Dendritic cell treated with granulocyte-macrophage colony-stimulating factor and Interleukin-4, amounts not matched to agents 40 ng/mL and 50 ng/mL, for 4 days (primary cell): ENCODE measurements at regions not wholly inside any gene's neighbourhood (a gene's known extent, or its start where the extent isn't known, plus 50 kb on each side); places are given as distances from the start of the nearest gene placed in this dataset.
"Not testable (repeated sequence)": the region's sequence is repeated elsewhere in the genome, so short reads cannot be mapped to it uniquely, and the experiment has no call there.

Experiments used
- H3K27ac Mint-ChIP-seq: one replicate; pipeline ENCODE4 v1.8.0; 2022; ENCODE audit warnings: mild to moderate bottlenecking, mixed read lengths
- H3K27me3 Mint-ChIP-seq: one replicate; pipeline ENCODE4 v1.8.0; 2022; ENCODE audit warnings: mild to moderate bottlenecking, mixed read lengths
- H3K36me3 Mint-ChIP-seq: one replicate; pipeline ENCODE4 v1.8.0; 2022; ENCODE audit warnings: low read depth, mixed read lengths
- H3K4me1 Mint-ChIP-seq: one replicate; pipeline ENCODE4 v1.8.0; 2022; ENCODE audit warnings: low read depth, mixed read lengths
- H3K4me3 Mint-ChIP-seq: one replicate; pipeline ENCODE4 v1.8.0; 2022; ENCODE audit warnings: mild to moderate bottlenecking, moderate library complexity, mixed read lengths
- H3K9me3 Mint-ChIP-seq: one replicate; pipeline ENCODE4 v1.8.0; 2022; ENCODE audit warnings: mixed read lengths
- intact Hi-C: fragments of 100-400 bp; cut with micrococcal nuclease; formaldehyde crosslinking; loops from one replicate; pipeline ENCODE4 v1.15.0; 2022

- Mint-ChIP-seq H3K9me3 (peaks cover 18% of the 10 kb centered on the region), H3K4me1 (no peaks in the 10 kb centered on the region), H3K4me3 (no peak overlapping the region), H3K36me3 (no peaks in the 10 kb centered on the region), H3K27ac (no peak overlapping the region), H3K27me3 (no peaks in the 10 kb centered on the region)
- intact Hi-C loops: no loop called here
Observed at GRCh38 chr2:66202586-66202985, 232.3 kb upstream of the MEIS1 start.

- H3K9me3 Mint-ChIP-seq: peaks cover 14% of the 10 kb centered on the region
- no peak overlapping the region for H3K4me3 Mint-ChIP-seq
- H3K4me1 Mint-ChIP-seq: no peaks in the 10 kb centered on the region
- intact Hi-C loops: no loop called here
- no peaks in the 10 kb centered on the region for H3K36me3 Mint-ChIP-seq
- H3K27me3 Mint-ChIP-seq: no peaks in the 10 kb centered on the region
- no peak overlapping the region for H3K27ac Mint-ChIP-seq
Observed at GRCh38 chr2:66201242-66201641, 233.7 kb upstream of the MEIS1 start.

GRCh38 chr2:66198873-66199272 is 236.1 kb upstream of the MEIS1 start:
- H3K36me3 Mint-ChIP-seq: no peaks in the 10 kb centered on the region
- intact Hi-C loops: no loop called here
- H3K27ac Mint-ChIP-seq: no peak overlapping the region
- no peak overlapping the region for H3K4me3 Mint-ChIP-seq
- H3K9me3 Mint-ChIP-seq: peaks cover 9% of the 10 kb centered on the region
- H3K27me3 Mint-ChIP-seq: no peaks in the 10 kb centered on the region
- no peaks in the 10 kb centered on the region for H3K4me1 Mint-ChIP-seq

- Mint-ChIP-seq H3K27me3 (no peaks in the 10 kb centered on the region), H3K9me3 (no peaks in the 10 kb centered on the region), H3K27ac (no peak overlapping the region), H3K36me3 (no peaks in the 10 kb centered on the region), H3K4me3 (no peak overlapping the region), H3K4me1 (no peaks in the 10 kb centered on the region)
- intact Hi-C loops: no loop called here
Observed at GRCh38 chr2:66192888-66193287, 242.0 kb upstream of the MEIS1 start.

GRCh38 chr2:66191311-66191710 is 243.6 kb upstream of the MEIS1 start:
- Mint-ChIP-seq H3K36me3 (no peaks in the 10 kb centered on the region), H3K27me3 (no peaks in the 10 kb centered on the region), H3K4me1 (no peaks in the 10 kb centered on the region), H3K9me3 (no peaks in the 10 kb centered on the region), H3K27ac (no peak overlapping the region), H3K4me3 (no peak overlapping the region)
- intact Hi-C loops: no loop called here

GRCh38 chr2:66189553-66189952 is 245.4 kb upstream of the MEIS1 start:
- Mint-ChIP-seq H3K27me3 (no peaks in the 10 kb centered on the region), H3K4me3 (no peak overlapping the region), H3K4me1 (no peaks in the 10 kb centered on the region), H3K36me3 (no peaks in the 10 kb centered on the region), H3K27ac (no peak overlapping the region), H3K9me3 (no peaks in the 10 kb centered on the region)
- intact Hi-C loops: no loop called here

GRCh38 chr2:66186537-66186936 is 248.4 kb upstream of the MEIS1 start:
- Mint-ChIP-seq H3K9me3 (no peaks in the 10 kb centered on the region), H3K4me3 (no peak overlapping the region), H3K27ac (no peak overlapping the region), H3K4me1 (no peaks in the 10 kb centered on the region), H3K36me3 (no peaks in the 10 kb centered on the region), H3K27me3 (no peaks in the 10 kb centered on the region)
- intact Hi-C loops: no loop called here

GRCh38 chr2:66185497-66186054 is 249.3 kb upstream of the MEIS1 start:
- no peaks in the 10 kb centered on the region for H3K27me3 Mint-ChIP-seq
- no peaks in the 10 kb centered on the region for H3K36me3 Mint-ChIP-seq
- no peak overlapping the region for H3K27ac Mint-ChIP-seq
- no peaks in the 10 kb centered on the region for H3K9me3 Mint-ChIP-seq
- no peaks in the 10 kb centered on the region for H3K4me1 Mint-ChIP-seq
- intact Hi-C loops: no loop called here
- H3K4me3 Mint-ChIP-seq: no peak overlapping the region

GRCh38 chr2:66177128-66177796 is 257.7 kb upstream of the MEIS1 start:
- H3K4me1 Mint-ChIP-seq, H3K27ac Mint-ChIP-seq, H3K36me3 Mint-ChIP-seq, H3K4me3 Mint-ChIP-seq, H3K27me3 Mint-ChIP-seq, intact Hi-C loops: not testable (repeated sequence)
- peaks cover 17% of the 10 kb centered on the region for H3K9me3 Mint-ChIP-seq

- Mint-ChIP-seq H3K27me3 (no peaks in the 10 kb centered on the region), H3K36me3 (no peaks in the 10 kb centered on the region), H3K27ac (no peak overlapping the region), H3K4me3 (no peak overlapping the region), H3K4me1 (no peaks in the 10 kb centered on the region), H3K9me3 (peaks cover 17% of the 10 kb centered on the region)
- intact Hi-C loops: no loop called here
Observed at GRCh38 chr2:66174491-66174890, 260.4 kb upstream of the MEIS1 start.

- H3K27me3 Mint-ChIP-seq: no peaks in the 10 kb centered on the region
Observed at GRCh38 chr2:66173645-66174044, 261.3 kb upstream of the MEIS1 start.

GRCh38 chr2:66171530-66171929 is 263.4 kb upstream of the MEIS1 start:
- H3K27me3 Mint-ChIP-seq: no peaks in the 10 kb centered on the region
- no peak overlapping the region for H3K4me3 Mint-ChIP-seq
- H3K9me3 Mint-ChIP-seq: no peaks in the 10 kb centered on the region
- H3K27ac Mint-ChIP-seq: no peak overlapping the region
- intact Hi-C loops: no loop called here
- H3K36me3 Mint-ChIP-seq: no peaks in the 10 kb centered on the region
- H3K4me1 Mint-ChIP-seq: no peaks in the 10 kb centered on the region

More at GRCh38 chr2:66173645-66174044, 261.3 kb upstream of the MEIS1 start:
- no peaks in the 10 kb centered on the region for H3K4me1 Mint-ChIP-seq
- no peaks in the 10 kb centered on the region for H3K36me3 Mint-ChIP-seq
- no peak overlapping the region for H3K27ac Mint-ChIP-seq
- no peak overlapping the region for H3K4me3 Mint-ChIP-seq
- intact Hi-C loops: no loop called here
- H3K9me3 Mint-ChIP-seq: peaks cover 14% of the 10 kb centered on the region

GRCh38 chr2:66170744-66171330 is 264.1 kb upstream of the MEIS1 start:
- H3K27me3 Mint-ChIP-seq: no peaks in the 10 kb centered on the region
- H3K27ac Mint-ChIP-seq: no peak overlapping the region
- no peaks in the 10 kb centered on the region for H3K9me3 Mint-ChIP-seq
- no peak overlapping the region for H3K4me3 Mint-ChIP-seq
- intact Hi-C loops: no loop called here
- H3K36me3 Mint-ChIP-seq: no peaks in the 10 kb centered on the region
- H3K4me1 Mint-ChIP-seq: no peaks in the 10 kb centered on the region

GRCh38 chr2:66169076-66169475 is 265.8 kb upstream of the MEIS1 start:
- no peaks in the 10 kb centered on the region for H3K36me3 Mint-ChIP-seq
- no peaks in the 10 kb centered on the region for H3K4me1 Mint-ChIP-seq
- no peaks in the 10 kb centered on the region for H3K27me3 Mint-ChIP-seq
- no peak overlapping the region for H3K27ac Mint-ChIP-seq
- no peak overlapping the region for H3K4me3 Mint-ChIP-seq
- intact Hi-C loops: no loop called here
- no peaks in the 10 kb centered on the region for H3K9me3 Mint-ChIP-seq

- H3K9me3 Mint-ChIP-seq: no peaks in the 10 kb centered on the region
- no peaks in the 10 kb centered on the region for H3K27me3 Mint-ChIP-seq
- H3K36me3 Mint-ChIP-seq: no peaks in the 10 kb centered on the region
- H3K4me1 Mint-ChIP-seq: peaks cover 8% of the 10 kb centered on the region
- no peak overlapping the region for H3K27ac Mint-ChIP-seq
- H3K4me3 Mint-ChIP-seq: no peak overlapping the region
- intact Hi-C loops: no loop called here
Observed at GRCh38 chr2:66164470-66164869, 270.5 kb upstream of the MEIS1 start.
